ENCODE measurements at regions not wholly inside any gene's neighbourhood (a gene's known extent, or its start where the extent isn't known, plus 50 kb on each side); places are given as distances from the start of the nearest gene placed in this dataset.

DNA sequence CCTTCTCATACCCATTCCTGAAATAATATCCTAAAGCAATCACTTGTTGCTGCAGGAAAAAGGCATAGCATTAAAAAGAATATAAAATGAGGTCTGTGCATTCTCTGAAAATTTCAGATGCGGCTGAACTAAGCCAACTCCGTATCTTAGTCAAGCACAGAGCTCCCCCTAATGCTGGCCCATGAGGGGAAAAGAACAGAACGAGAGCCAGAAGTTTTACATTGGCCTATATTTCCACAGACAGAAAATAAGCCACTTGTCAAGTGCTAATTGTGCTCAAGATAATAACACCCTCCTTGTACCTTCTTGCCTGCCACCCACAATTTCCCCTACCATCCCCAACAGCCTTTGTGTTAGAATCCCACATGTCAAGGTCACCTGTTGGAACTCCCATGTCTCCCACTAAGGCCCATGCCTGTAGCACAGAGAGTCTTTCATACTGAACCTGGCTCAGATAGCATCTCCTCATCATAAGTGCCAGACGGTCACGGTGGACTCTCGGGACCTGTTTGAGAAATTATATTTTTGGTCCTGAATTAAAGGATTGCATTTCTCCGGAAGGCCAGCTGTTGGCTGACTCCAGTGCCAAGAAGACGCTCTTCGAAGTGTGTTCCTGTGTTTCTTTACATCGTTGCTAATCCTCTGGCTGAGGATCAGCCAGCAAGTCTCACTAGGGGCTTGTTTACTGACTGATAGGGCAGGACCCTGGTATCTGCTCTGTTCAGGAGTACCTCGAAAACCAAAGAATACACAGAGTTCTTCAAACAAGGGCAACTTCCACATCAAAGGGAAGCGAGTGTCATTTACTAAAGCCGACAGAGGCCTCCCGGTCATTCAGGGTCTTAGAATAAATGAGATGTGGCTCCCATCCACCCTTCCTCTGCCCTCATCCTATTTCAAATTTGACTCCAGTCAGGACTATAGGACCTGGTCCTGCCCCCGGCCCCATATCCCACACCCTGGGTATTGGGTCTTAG is 183.4 kb upstream of the FBXL4 start:
- TF ChIP-seq CTCF (conservative IDR thresholded peaks at IDR 0.05 in 1 of 2, IDR thresholded peaks at IDR 0.05 in 1 of 2; ENCODE audit: low read depth in 1 of 2, low read length in 2 of 2), result no peak
- no peak for TF ChIP-seq EZH2 (IDR thresholded peaks at IDR 0.05; ENCODE audit: low read length, missing control alignments)
